EL (cell line): ENCODE measurements at regions not wholly inside any gene's neighbourhood (a gene's known extent, or its start where the extent isn't known, plus 50 kb on each side); places are given as distances from the start of the nearest gene placed in this dataset.

Experiments used
- DNase-seq: peaks from one replicate; pipeline ENCODE4 v3.0.0-alpha.2; 2016

DNA sequence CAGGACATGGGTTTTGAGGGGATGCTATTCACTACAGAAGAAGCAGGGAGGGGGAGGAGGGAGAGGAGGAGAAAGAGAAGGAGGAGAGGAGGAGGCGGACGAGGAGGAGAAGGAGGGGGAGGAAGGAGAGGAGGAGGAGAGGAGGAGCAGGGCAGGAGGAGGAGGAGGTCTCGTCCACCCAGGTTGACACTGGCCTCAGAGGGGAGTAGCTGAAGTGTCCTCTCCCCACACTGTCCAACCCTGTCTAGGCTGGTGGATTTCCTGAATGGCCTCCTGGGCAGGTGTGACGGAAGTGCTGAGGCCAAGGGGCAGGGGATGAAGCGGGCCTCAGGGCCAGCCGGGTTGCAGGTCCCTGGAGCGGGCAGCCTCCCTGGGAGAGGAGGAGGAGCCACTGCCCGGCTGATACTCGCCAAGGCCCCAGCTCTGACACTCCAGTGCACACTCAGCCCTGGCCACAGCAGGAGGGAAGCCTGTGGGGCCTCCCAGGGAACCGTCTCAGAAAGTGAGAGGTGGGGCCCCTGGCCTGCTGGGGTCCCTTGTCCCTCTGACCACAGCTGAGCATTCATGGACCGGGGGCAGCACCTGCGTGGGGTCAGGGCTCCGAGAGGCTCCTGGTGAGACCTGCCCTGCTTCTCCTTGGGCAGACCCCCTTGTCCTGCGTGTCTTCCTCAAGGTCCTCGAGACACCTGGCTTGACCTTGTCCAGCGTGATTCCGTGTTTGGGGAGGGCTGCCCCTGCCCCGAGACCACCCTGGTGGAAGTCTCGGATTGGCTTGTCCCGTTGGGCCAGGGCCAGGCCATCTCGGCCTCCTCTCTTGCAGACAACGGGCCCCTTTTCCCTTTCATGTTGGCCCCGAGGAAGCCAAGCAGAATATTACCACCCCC, 200.6 kb upstream of the CIBAR2 start:
- no peak for DNase-seq

DNA sequence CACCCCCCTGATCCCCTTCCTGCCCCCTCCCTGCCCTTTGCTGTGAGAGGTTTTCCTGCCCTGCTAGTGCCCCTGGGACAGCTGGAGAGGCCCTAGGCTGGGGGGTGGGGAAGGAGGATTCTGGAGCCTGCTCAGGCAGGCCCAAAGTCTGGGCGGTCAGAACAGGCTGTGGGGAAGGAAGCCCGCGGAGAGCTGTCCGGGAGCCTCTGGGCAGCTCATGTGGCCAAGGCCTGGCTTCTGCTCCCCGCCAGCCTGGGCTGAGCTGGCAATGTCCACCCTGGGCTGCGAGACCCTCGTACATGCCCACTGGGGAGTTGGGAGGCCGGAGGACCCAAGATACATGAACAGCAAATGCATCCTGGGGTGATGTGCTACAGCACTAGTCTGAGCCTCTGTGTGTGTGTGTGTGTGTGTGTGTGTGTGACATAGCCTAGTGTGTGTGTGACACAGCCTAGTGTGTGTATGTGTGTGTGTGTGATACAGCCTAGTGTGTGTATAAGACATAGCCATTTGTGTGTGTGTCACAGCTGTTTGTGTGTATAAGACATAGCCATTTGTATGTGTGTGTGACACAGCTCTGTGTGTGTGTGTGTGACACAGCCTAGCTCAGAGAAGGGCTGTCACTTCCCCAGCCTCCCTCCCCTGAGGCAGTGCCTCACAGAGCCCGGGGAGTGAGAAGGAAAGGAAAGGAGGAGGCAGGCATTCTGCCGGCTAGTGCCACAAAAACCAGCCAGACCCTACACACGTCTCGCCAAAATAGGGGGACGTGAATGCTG, 201.4 kb upstream of the CIBAR2 start:
- DNase-seq: no peak

DNA sequence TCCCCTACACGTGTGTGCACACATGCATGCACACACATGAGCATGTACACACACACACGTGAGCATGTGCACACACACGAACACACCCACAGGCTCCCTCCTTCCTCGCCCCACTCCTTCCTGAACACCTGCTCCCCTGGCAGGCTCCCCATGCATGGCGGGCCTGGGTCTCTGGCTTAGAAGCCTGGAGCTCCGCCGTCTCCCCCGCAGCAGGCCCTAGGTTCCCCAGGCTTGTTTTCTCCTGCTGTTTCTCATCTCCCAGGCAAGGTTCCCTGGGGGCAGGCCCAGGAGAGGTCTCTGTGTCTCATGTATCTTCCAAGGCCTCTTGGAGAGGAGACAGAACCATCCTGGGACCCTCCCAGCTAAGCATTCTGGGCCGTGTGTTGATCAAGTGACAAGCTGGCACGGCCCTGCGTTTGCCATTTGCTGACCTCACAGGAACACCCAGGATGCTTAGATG, 202.3 kb upstream of the CIBAR2 start:
- no peak for DNase-seq

DNA sequence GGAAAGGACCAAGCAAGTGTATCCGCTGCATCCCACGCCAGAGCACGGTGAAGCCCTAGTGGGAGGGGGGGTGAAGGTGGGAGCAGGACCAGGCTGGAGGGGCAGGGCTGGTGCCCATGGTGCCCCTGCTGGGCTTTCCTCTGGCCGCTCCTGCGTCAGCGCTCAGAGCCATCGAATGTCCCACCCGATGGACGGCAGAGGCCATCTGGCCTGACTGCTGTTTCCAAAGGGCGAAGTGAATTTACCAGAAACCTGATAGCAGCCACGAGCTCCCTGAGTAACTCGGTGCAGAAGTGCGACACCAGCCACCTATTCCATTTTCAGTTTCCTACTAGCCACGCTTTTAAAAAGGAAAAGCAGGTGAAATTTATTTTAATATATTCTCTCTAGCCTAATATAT, 203.6 kb upstream of the CIBAR2 start:
- no peak for DNase-seq

DNA sequence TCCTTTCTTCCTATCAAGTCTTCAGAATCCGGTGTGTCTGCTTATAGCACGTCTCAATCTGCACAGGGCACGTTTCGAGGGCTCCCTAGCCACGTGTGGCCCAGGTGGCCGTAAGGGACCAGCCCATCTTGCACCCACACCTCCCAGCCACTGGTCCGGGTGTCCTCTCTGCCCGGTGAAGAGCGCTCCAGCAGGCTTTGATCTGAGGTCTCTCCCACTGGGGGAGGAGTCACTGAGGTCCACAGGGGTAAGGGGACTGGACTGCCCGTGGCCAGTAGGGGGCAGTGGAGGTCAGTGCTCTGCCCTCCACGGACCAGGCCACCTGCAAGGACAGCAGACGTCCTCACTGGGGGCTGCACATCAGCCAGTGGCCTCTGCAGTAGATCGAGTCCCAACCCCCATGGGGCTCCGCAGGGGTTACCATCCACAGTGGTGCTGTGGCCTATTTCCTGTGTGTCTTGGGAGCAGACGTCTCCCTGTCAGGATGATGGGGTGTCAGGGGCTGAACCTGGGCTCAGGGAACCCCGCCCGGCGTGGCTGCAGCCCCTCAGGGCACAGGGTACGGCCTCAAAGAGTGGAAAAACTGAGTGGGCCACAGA, 204.1 kb upstream of the CIBAR2 start:
- peak; percentile 49 for DNase-seq

DNA sequence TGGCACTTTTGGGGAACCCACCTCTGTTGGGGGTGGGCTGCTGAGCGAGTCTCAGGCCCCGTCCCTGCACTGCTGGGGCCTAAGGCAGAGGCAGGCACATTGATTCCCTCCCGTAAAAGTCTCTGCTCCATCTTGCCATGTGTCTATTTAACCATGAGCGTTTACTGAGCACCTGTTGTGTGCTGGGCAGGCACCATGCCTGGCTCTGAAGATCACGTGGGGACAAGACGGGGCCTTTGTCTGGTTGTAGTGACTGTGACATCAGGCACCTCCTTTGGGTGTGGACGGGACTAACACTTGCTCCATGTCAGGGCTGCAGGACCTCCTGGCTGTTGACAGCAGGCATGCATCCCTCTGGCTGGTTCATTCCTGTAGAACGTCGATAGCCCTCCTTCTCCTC, 204.7 kb upstream of the CIBAR2 start:
- DNase-seq: no peak

DNA sequence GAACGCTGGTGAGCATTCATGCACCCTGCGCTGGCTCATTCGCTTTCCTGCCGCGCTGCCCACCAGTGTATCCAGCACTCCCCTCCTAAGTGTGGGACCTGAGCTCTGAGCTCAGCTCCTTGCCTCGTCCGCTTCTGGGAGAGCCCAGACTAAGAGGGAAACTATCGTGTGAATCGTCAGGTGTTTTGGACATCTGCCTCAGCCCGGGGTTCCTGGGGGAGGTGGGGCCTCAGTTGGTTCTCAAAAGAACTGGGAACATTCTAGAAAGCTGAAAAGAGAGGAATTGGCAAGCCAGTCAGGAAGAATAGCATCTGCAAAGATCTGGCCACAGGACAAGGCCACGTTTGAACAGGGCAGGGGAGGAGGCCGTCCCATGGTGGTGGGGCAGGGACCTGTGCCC, 205.4 kb upstream of the CIBAR2 start:
- DNase-seq: no peak

DNA sequence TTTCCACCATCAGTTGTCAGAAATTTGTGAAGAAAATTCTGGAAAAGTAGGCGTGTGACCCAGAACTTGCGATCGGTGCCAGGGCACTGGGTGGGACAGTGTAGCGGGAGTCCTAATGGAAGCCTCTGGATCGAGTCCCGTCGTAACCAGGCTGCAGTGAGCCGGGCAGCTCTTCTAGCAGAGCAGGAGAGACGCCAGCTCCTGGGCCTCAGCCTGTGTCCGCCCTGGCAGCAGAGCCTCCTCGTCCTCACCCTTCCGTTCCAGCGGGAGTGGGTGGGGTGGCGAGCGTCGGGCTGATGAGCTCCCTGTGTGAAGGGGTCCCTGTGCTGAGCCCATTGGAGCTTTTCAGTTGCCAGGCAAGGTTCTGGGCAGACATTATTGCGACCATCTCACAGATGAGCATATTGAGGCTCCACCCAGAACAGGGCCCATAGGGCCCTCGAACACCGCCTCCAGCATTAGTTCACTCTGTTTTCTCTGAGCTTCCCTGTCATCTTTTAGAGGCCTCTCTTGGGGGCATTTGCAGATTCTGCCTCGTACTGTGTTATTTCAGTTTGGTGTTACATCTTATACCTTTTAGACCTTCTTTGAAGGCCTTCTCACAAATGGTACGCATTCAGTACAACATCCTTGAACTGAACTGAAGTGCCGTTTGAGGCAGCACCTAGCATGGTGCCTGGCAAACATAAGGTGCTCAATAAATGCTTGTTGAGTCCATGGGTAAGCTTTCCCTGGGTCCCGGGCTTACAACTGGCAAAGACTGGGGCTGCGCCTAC, 207.1 kb upstream of the CIBAR2 start:
- no peak for DNase-seq

DNA sequence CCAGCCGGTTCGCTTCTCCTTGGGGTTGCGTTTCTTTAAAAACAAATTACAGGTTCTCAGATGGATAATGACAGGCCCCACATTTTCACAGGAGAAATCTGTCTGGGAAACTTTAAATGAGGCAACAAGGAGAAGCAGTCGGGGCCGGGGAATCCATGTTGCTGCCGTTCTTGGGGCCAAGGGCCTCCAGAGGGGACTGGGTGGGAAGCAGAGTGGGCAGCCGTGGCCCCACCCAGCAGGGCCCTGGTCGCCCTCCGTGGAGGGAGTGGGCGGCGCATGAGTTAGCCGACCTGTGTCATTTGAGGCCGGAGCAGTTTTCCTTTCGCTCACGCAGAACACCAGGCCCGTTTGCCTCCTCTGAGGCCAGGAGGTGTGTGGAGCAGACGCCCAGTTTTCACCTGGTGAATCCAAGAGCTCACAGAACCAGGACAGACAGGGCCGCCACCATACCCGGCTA, 207.7 kb upstream of the CIBAR2 start:
- DNase-seq: no peak

DNA sequence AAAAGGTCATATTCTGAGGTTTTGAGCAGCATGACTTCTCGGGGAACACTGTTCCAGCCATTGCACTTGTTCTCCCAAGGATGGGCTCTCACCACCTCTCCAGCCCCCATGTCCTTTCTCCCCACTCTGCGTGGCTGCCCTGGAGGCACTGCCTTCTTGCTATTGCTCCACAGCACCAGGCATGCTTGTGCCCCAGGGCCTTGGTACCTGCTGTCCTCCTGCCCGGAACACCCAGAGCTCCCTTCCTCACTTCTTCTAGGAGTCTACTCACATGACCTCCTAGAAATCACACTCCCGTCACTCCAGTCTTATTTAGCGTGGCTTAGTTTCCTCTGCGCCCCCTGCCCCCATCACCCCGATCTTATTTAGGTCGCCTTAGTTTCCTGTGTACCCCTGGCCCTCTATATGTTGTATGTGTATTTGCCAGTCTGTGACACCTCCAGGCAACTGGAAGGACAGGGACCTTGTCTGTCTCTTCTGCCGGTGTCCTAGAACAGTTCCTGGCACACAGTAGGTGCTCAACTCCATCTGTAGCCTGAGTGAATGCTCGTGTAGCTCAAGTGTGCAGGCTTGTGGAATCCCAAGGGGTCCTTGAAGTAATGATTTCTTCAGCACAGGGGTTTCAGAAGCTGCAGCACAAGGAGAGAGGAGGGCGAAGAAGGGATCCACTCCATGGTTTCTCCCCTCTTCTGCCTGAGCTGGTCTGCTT, 208.6 kb upstream of the CIBAR2 start:
- no peak for DNase-seq

DNA sequence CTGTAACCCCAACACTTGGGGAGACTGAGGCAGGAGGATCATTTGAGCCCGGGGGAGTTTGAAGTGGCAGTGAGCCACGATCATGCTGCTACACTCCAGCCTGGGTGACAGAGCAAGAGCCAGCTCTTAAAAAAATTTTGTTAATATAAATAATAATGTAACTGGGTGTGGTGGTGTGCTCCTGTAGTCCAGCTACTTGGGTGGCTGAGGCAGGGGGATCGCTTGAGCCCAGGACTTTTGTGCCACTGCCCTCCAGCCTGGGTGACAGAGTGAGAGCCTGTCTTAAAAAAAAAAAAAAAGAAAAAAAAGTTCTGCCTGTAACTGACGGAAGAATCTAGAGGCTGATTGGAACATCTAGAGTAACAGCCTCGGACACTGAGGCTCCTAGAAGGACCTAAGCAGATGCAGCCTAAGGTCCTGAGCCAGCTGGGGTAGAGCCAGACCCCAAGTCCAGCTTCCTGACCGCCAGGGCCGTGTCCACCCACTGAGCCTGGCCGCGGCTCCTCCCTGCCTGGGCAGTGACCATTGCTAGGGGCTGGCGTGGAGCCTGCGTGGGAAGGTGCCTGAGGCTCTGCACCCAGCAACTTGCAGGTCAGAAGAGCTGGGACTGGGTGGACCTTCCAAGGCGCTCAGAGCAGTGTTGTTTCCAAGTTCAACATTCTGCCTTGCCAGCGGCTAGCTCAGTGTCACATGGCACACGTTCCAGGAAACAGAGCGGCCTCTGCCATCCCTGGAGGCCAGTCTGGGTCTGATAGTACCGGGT, 209.4 kb upstream of the CIBAR2 start:
- DNase-seq: peak; percentile 90

DNA sequence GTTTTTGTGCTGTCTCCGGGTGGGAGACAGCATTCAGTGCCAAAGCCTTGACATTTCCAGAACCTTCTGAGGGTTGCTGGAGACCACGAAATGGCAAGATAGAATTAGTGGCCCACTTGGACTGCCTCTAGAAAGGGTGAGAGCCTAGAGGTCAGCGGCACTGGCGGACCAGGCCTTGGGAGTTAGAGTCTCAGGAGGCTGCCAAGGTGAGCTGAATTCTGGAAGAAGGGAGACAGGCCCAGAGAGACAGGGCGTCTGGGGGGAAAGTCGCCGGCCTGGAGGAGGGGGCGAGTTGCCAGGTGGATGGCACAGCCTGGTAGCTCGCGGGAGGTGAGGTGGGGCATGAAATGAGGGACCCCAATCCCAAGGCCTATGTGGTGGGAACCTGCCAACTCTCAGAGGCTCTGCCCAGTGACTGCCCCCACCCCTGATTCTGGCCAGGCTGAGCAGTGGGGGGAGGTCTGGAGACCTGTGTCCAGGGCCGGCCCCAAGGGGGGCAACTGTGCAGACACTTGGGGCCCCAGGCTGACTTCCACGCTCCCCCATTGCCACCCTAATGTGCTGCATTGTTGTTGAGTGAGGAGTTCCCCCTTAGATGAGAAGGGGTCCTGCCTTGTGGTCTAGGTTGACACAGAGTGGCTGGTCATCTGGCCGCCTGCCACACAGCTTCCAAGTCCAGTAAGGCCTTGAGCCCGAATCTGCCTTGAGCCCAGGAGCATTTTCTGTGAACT, 211.1 kb upstream of the CIBAR2 start:
- DNase-seq: no peak

DNA sequence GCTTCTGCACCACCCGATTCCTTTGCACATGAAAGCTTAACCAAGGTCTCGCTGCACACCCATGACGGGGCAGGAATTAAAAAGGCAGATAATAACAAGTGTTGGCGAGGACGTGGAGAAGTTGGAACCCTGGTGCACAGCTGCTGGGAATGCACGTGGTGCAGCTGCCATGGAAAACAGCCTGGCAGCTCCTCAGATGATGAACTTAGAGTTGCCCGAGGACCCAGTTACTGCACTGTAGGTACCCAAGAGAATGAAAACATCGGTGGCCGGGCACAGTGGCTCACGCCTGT, 211.6 kb upstream of the CIBAR2 start:
- no peak for DNase-seq

DNA sequence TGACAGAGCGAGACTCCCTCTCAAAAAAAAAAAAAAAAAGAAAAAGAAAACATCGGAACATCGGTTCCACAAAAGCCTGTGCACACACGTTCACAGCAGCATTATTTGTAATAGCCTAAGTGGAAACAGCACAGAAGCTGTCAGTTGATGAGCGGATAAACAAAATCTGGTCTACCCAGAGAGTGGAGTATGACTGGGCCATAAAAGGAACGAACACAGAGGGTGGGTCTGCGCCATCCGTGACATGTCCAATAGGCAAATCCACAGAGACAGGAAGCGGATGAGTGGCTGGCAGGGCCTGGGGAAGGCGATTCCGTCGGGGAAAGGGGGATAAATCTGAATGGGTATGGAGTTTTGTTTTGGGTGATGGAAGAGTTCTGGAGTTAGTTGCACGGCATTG, 212.2 kb upstream of the CIBAR2 start:
- no peak for DNase-seq

DNA sequence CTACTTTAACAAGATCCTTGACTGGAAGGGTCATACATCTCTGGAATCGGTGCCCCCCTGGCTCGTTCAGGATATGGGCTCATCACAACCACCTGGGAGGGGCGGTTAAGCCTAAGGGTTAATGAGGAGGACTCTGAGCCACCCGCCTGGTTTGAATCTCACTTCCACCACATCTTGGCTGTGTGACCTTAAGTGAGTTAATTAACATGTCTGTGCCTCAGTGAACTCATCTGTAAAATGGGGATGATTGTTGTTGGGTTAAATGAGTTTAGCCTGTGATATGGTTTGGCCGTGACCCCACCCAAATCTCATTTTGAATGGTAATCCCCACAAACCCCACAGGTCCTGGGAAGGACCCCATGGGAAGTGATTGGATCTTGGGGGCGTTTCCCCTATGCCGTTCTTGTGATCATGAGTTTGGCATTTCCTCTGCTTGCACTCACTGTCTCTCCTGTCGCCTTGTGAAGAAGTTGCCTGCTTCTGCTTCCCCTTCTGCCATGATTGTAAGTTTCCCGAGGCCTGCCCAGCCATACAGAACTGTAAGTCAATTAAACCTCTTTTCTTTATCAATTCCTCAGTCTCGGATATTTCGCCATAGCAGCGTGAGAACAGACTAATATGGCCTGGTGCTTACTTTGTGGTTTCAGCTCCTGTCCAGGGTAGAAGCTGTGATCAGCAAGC, 214.0 kb upstream of the CIBAR2 start:
- peak; percentile 37 for DNase-seq

DNA sequence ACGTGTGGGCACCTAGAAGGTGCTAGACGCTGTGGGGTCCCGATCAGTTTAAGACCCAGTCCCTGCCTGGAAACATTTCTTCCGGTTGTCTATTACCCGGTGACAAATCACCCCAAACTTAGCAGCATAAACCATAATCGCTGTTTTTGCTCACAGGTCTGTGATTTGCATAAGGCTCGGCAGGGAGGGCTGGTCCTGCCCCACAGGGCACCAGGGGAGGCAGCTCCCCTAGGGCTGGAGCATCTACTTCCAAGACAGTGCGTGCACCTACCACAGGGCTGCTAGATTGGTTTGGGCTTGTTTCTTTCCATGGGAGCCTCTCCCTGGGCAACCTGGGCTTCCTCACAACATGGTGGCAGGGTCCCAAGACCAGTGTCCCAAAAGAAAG, 214.5 kb upstream of the CIBAR2 start:
- no peak for DNase-seq

DNA sequence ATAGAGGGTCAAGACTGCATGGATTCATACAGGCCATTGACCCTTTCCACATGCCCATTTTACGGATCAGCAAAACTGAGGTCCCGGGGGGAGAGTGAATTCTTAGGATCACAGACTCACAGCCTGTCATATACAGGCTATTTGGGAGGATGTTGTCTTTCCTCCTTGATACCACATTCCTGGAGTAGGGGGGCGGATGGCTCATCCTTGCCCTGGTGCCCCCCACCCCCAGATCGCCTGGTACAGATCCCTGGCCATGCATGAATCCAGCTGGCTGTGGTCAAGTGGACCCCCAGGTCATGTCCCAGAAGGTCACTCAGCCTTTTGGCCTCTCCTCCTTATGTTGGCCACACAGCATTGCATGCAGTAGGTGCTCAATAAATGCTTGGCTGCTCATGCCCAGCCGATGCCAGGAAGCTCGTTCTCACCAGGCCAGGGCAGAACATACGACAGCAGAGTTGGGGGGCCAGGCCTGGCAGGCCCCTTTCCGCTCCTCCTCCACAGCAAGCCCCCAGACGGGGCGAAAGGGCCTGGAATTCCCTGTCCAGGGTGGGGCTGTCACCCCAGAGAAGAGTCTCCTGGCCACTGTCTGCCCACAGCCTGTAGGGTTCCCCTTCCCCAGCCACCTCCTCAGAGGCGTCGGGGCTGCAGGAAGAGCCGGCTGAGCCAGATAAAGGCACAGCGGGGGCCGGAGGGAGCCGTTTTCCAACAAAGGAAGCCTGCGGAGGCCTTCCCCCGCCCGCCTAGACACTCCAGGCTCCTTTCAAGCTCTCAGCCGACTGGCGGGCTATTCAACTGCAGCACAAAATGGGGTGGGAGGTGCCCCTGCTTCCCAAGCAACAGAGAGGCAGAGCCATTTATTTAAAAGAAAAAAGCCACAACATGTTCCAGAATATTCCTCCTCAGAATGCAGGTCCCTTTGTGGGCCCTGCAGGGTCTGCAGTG, 215.7 kb upstream of the CIBAR2 start:
- DNase-seq: no peak

DNA sequence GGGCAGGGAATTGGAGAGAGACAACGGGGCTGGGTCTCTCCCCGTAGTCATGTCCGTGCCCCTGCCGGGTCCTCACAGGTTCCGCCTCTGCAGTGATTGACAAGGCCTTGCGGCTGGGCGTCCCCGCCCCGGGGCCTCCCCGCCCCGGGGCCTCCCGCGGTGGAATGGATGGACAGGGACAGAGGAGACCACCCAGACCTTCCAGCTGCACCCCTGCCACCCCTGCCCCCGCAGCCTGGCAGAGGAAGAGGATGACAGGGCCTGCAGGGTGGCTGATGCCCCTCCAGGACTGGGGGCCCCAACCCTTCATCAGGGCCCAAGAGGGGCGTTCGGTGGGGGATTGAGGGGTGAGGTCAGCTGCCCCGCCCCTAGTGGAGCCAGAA, 216.4 kb upstream of the CIBAR2 start:
- no peak for DNase-seq
